HG02973 (cell line): ENCODE measurements at regions not wholly inside any gene's neighbourhood (a gene's known extent, or its start where the extent isn't known, plus 50 kb on each side); places are given as distances from the start of the nearest gene placed in this dataset.
"Not testable (repeated sequence)": the region's sequence is repeated elsewhere in the genome, so short reads cannot be mapped to it uniquely, and the experiment has no call there.

Source experiments
- ATAC-seq: cut with Tn5 transposase; IDR thresholded peaks from one replicate; pipeline ENCODE4 v1.9.1; 2021; ENCODE audit warnings: moderate library complexity; ENCODE audit not compliant: unreplicated experiment

DNA sequence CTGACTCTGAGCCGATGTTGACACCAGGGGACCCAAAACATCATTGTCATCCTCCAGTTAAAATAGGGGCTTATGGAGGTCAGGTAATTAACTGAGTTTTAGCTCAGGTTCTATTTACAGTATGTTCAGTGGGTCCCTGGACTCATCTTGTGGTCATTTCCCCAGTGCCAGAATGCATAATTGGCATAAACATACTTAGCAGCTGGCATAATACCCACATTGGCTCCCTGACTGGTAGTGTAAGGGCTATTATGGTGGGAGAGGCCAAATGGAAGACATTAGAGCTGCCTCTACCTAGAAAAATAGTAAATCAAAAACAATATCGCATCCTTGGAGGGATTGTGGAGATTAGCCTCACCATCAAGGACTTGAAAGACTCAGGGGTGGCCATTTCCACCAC, 350.9 kb downstream of the C12orf75 start:
- no peak for ATAC-seq

DNA sequence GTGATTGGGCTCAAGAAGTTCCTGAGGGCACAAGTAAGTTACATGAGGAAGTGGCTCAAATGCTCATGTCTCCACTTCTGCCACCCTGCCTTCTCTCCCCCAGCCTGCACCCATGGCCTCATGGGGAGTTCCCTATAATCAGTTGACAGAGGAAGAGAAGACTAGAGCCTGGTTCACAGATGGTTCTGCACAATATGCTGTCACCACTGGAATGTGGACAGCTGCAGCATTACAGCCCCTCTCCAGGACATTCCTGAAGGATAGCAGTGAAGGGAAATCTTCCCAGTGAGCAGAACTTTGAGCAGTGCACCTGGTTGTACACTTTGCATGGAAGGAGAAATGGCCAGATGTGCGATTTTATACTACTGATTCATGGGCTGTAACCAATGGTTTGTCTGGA, 352.3 kb downstream of the C12orf75 start:
- ATAC-seq = not testable (repeated sequence)

DNA sequence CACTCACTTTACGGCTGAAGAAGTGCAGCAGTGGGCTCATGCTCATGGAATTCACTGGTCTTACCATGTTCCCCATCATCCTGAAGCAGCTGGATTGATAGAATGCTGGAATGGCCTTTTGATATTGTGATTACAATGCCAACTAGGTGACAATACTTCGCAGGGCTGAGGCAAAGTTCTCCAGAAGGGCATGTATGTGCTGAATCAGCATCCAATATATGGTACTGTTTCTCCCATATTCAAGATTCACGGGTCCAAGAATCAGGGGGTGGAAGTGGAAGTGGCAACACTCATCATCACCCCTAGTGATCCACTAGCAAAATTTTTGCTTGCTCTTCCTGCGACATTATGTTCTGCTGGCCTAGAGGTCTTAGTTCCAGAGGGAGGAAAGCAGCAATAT, 353.3 kb downstream of the C12orf75 start:
- not testable (repeated sequence) for ATAC-seq

DNA sequence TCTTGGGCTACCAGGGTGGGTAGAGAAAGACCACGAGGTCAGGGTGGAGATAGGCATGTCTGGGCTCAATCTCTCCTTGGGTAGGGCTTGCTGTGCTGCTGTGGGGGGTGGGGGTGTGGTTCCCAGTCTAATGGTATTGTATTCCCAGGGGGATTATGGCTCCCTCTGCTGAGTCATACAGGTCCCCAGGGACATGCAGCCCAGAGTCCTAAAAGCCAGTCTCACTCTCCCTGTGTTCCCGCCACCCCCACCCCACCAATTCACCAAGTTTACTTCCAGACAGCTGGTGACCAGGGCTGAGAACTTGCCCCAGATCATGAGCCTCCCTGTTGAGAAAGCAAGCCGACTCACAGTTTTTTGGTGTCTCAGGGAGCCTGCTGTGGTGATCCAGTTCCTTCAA, 367.6 kb downstream of the C12orf75 start:
- no peak for ATAC-seq

DNA sequence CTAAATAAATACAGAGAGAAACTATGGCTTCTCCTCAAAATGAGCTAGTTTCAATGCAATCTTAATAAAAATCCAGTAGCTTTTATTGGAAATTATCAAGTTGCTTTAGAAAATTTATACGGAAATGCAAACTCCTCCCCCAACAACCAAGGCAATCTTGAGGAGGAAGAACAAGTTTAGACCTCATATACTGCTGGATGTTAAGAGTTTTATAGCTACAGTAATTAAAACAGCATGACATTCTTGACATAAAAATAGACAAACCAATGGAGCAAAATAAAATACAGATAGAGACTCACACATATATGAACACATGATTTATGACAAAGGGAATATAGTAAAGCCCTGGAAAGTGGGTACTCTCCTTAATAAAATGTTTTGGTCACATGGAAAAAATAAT, 368.7 kb downstream of the C12orf75 start:
- ATAC-seq = no peak

DNA sequence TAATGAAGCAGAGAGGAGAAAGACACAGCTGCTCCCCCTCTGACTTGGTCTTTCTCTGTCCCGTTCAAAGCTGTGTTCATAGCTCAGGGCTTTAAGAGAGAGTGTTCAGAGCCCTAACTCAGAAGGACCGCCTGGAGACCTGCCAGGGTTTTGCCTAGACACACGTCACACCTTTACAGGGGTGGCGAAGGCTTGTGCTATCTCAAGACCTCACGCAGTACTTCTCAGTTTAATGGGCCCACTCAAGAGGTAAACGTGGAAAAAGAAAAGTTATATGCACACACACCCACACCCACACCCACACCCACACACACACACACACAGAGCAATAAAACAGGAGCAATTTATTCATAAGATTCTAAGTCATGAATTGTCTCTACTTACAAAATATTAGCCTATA, 374.3 kb downstream of the C12orf75 start:
- ATAC-seq = no peak

DNA sequence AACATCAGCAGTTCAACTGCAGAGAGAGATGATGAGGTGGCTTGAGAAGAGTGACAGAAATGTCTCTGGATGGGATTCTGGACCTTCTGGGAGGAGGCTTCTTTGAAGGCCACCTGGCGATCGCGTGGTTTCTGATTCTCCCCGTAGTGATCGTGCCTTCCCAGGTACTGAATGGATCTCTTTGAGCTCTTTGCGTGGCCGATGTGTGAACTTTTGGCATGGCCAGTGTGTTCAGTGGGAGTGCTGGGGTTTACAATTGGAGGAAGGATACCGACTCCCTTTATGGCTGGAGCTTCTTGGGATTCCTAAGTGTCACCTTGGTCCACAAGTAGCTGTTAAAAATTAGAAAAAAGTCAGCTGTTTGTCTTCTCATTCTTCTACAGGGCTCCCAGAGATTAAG, 374.7 kb downstream of the C12orf75 start:
- ATAC-seq = no peak

DNA sequence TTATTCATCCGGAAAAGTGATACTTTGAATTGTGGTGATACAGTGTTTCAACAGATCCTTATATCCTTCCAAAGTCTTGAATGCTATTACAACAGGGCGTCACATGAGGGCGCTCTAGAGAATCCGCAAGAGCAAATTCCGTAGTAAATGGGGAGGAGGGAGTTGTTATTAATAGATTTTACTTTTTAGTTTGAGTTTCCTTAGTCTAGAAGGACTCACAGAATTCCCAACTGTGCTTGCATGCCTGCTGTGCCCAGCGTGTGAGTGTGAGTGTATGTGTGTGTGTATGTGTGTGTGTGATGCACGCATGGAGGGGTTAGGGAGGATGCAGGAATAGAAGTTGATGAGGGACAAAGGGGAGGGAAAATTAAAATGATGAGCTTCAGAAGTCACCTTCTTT, 375.3 kb downstream of the C12orf75 start:
- no peak for ATAC-seq

DNA sequence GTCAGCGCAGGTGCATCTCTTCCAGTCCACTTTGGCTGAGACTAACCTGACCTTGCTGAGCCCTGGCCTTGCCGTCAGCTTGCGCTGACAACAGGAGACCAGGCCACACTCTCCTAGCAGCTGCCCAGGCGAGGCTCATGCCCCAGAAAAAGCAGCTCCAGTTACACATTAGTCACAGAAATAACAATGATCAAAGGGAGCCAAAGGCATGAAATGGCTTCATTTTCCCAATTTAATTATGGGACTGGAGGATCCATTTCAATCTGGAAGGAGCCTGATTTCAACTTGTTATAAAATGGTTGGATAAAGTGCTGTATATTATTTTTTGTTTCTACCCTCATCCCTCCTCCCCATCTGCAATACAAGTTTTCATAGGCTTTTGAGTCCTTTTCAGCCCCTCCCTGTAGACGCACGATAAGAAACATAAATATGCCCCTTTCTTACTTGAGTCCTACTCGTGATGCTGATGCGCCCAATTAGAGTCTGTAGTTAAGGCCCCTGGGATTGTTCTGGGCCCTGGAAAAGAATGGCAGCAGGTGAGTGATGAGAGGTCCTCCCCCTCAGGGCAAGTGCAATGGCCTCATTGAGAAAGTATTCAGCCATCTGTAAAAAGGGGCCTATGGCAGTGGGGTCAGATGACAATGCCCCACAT, 376.0 kb downstream of the C12orf75 start:
- ATAC-seq = no peak

DNA sequence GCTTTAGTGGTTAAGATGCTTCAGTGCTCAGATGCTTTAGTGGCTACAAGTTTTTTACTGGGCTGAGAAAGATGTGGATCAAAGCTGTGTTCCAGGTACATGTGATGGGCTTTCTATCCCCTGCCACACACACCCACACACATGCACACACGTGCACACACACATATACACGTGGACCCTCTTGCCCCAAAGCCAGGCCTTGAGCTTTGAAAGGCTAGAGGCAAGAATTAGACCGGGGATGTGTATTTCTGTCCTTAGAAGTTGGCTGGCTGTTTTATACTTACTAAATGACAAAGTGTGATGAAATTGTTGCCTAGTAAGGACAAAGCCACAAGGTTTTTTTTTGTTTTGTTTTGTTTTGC, 376.5 kb downstream of the C12orf75 start:
- no peak for ATAC-seq

DNA sequence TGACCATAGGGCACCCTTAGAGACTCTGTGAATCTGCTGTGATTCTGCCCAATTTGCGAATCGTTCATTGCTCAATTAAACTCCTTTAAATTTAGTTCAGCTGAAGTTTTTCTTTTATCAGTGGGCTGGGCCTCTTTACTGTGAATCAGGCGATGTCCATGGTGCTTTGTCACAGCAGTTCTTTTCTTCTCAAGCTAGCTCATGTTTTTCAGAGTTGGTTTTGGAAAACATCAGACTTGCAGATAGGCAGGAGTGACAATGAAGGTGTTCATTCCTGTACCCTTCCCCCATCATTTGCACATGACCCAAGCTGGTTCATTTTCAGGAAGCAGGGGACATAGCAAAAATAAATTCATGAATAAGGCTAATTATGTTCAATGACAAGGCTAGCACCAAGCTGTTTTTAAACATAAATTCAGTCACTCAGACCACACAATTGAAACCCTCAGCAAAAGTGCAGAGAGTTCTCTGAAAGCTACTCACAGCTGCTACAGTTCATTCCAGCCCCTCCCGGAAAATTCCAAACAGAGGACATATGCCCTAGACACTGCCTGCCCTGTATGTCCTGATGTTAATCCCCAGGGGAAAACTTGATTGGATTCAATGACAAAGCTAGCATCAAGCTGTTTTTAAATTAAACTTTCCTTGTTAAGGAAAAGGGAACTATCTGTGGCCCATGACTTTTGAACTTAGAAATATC, 383.3 kb downstream of the C12orf75 start:
- ATAC-seq = no peak

DNA sequence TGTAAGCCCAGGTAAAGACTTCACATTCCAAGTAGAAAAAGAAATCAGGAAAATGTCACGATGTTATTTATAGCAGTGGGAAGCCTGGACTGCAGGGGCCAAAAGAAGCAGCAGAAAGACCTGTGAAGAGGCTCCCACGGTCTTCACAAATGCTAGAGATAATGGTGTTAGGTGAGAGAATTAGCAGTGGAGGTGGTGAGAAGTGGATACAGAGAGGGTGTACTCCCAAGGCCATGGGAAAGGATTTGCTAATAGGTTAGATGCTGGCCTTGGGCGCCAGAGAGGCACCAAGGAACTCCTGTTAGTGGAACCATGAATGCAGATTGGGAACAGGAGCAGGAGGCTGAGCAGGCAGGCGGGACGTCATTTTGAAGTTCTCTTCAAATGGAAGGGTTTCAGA, 386.1 kb downstream of the C12orf75 start:
- ATAC-seq = no peak

DNA sequence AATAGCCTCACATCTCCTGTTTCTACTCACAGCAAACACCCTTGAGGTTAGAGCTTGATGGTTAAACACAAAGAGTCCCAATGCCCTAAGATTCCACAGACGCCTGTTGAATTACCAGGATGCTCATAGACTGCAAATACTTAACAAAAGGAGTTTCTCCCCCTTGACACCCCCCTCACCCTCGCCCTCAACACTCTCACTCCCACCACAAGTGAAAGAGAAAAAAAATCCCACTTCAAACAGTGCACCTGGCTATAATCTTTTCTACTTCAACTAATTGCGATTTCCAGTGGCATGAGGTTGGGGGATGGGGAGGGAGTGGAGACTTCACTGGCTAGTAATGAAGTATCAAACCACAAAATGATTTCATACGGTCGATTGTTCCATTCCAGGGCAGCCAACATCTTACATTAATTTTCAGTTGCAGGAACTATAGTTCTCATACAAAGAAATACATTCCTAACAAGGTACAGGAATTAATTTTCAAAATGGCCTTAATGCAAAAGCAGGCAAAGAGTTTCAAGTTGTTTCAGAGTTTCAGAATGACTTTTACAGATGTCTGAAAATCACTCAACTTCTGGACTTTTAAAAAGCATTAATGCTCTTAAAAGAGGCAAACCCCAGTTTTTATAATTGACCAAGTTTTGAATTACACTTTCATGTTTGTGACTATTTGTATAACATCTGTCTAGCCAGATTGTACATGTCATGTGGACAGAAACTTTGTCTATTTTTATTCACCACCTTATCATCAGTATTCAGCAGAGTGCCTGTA, 390.7 kb downstream of the C12orf75 start:
- peak; percentile 67 for ATAC-seq

DNA sequence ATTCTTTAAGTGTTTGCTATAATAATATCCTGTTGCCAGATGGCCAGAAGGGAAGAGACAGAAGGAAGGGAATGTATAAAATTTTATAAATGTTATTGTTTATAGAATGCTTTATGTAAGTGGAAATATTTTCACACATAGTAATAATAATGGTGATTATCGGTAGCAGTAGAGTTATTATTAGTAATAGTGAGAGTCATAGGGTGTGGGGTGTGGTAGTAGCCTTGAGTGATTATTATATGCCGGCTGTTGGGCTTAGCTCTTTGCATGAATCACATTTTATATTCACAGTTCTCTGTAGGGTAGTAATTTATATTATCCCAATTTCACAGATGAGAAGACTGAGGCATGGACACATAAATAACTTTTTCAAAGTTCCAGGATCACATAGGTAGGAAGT, 391.4 kb downstream of the C12orf75 start:
- peak; percentile 34 for ATAC-seq

DNA sequence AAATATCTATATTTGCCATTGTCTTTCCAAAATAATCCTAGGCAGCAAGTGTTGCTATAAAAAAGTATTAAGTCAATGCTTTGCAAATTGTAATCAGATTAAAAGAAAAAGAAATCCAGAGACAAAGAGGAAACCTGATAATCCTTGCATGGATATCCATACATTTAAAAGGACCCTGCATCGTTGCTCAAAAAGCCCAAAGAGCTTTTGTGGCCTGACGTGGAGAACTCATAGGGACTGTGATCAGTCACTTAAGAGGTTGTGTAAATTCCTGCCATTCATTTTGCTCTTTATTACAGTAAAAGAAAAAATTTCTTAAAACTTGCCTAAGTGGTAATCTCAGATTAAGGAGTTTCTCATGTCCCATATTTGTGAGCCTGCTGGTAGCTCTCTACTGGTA, 392.6 kb downstream of the C12orf75 start:
- no peak for ATAC-seq

DNA sequence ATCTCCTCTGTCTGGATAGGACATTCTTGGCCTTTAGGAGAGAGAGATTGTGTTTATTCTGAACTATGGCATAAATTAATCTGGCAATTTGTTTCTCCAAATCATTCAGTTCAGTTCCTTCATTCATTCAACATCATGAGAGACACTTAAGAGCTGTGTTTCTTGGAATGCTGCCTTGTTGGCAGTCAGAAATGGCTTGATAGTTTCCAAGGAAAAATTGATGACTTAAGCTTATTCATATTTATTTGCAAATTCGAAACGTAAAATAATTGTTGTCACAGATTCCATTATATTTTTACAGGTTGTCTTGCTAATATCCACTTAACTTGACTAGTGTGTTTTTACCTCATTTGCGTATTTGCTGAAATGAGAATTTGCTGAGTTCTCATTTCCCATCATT, 393.0 kb downstream of the C12orf75 start:
- ATAC-seq = no peak

DNA sequence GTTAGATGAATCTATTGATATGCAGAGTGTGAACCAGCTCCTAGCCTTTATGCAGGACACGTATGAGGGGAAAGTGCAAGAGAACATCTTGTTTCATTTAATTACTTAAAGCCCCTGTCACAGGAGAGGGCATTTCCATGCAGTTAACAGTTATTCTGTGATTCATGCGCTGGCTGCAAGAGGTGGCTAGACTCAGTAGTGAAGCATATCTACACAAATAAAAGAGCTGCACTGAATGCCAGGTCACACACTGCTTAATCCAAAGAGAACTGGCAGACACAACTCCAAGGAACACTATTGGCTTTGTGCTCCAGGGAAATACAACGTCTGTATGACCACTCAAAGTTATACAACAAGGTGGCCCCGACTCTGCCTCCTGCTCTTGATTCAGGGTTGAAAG, 394.1 kb downstream of the C12orf75 start:
- ATAC-seq = no peak

DNA sequence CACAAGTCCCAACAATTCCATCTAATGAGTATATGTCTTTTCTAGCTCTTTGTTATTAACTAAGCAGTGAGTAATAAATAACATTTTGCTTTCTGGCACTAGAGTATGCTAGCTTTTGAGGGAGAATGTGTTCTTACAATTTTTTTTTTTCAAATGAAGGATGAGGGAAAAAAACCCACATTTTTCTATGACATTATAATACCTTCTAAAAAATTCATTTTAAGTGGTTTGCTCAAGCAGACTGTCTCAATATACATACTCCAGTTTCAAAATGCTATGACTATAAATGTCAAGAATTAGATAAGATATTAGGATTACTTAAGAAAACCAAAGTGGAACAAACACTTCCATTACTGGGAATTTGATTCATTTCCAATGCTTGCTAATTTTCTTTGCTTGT, 394.6 kb downstream of the C12orf75 start:
- no peak for ATAC-seq

DNA sequence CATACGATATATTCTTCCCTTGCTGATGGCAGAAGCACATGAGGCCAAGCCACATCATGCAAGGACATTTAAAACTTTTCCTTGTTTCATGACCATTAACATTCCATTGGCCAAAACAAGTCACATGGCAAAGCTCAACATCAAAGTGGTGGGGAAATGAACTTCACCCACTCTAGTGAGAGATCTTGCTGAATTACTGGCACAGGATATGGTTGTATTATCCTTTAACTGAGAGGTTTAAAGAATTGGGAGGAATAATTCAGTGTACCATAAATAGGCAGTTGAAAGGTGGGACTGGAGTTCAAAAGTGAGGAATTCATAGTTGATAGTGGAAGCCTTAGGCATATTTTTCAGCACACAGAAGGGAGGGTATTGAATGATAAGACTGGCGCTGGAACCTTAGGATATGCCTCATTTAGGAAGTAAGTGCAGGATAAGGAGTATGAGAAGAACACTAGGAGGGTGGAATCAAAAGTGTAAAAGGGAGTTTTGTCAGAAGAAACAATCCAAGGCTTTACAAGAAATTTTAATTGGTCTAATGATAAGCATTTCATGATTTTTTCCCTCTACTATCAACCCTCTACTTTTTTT, 398.8 kb downstream of the C12orf75 start:
- ATAC-seq = no peak

DNA sequence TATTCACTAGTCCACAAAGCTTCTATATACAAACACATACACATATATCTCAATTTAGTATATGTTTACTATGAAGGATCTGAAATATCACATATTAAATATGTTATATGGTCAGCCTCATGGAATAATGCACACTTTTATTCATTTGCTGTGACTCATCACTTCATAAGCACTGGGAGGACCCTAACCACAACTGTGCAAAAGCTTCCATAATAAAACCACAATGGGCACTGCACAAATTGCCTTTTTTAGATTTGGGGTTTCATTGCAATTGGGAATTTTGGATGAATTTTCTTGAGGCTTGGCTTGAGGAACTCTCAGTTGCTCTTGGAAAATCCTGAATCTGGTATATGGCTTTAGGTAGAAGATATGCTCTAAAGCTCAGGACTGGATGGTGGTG, 399.4 kb downstream of the C12orf75 start:
- ATAC-seq = no peak

DNA sequence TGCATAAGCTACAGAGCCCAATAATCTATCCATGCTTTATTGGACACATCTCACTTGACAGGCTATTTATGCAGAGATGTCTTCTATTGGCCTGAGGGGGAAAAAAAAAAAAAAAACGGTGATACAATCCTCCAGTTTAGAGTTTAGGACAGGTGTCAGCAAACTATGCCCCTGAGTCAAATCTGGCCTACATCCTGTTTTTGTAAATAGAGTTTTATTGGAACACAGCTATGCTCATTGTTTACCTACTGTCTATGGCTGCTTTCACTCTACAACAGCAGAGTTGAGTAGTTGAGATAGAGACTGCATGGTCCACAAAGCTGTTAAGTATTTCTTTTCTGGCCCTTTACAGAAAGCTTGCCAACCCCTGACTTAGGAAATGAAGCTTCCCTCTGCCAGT, 403.1 kb downstream of the C12orf75 start:
- no peak for ATAC-seq

DNA sequence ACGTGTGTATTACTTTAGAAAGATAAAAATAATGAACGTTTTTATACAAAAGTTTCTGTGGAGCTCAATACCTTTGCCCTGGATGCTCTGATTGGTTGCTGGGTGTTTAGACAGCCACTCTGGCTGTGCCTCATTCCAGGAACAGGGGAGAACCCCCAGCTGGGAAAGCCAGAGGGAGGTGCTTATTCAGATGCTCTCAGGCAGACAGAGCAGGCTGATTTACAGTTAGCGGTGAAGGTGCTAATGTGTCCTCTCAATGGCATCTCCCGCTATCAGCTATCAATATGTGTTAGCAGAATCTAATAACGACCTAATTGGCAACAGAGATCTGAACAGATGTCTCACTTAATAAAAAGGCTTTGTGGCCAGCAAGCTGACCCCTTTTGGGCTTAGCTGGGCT, 402.3 kb downstream of the NUAK1 start:
- ATAC-seq = no peak
